BLaER1 treated with 17β-estradiol and CSF1 and Interleukin-3, amounts not matched to agents 10 nM and 100 nM (cell line): ENCODE measurements at regions not wholly inside any gene's neighbourhood (a gene's known extent, or its start where the extent isn't known, plus 50 kb on each side); places are given as distances from the start of the nearest gene placed in this dataset.

Experiments used
- H3K27ac ChIP-seq, 11 experiments: shearing (Covaris generic); formaldehyde crosslinking; 2 replicates each; pipeline ENCODE4 v1.8.1; 2022
- H3K27me3 ChIP-seq, 11 experiments: shearing (Covaris generic); formaldehyde crosslinking; 2 replicates each; pipeline ENCODE4 v1.8.1; 2022
- H3K36me3 ChIP-seq, 11 experiments: shearing (Covaris generic); formaldehyde crosslinking; 2 replicates each; pipeline ENCODE4 v1.8.1; 2022
- H3K4me1 ChIP-seq, 10 experiments: shearing (Covaris generic); formaldehyde crosslinking; 2 replicates each; pipeline ENCODE4 v1.8.1; 2022
- H3K4me2 ChIP-seq, 11 experiments: shearing (Covaris generic); formaldehyde crosslinking; 2 replicates each; pipeline ENCODE4 v1.8.1; 2022
- H3K4me3 ChIP-seq, 10 experiments: shearing (Covaris generic); formaldehyde crosslinking; 2 replicates each; pipeline ENCODE4 v1.8.1; 2022
- H3K9ac ChIP-seq, 11 experiments: shearing (Covaris generic); formaldehyde crosslinking; 2 replicates each; pipeline ENCODE4 v1.8.1; 2022
- H3K9me3 ChIP-seq, 11 experiments: shearing (Covaris generic); formaldehyde crosslinking; replicated peaks in 1 of 11; 2 replicates each; pipeline ENCODE4 v1.8.1; 2022
- H4K20me1 ChIP-seq, 11 experiments: shearing (Covaris generic); formaldehyde crosslinking; 2 replicates each; pipeline ENCODE4 v1.8.1; 2022
- Cebpa-rat ChIP-seq, 11 experiments: shearing (Covaris generic); IDR thresholded peaks; 2 replicates each; pipeline ENCODE4 v1.8.1; 2022

DNA sequence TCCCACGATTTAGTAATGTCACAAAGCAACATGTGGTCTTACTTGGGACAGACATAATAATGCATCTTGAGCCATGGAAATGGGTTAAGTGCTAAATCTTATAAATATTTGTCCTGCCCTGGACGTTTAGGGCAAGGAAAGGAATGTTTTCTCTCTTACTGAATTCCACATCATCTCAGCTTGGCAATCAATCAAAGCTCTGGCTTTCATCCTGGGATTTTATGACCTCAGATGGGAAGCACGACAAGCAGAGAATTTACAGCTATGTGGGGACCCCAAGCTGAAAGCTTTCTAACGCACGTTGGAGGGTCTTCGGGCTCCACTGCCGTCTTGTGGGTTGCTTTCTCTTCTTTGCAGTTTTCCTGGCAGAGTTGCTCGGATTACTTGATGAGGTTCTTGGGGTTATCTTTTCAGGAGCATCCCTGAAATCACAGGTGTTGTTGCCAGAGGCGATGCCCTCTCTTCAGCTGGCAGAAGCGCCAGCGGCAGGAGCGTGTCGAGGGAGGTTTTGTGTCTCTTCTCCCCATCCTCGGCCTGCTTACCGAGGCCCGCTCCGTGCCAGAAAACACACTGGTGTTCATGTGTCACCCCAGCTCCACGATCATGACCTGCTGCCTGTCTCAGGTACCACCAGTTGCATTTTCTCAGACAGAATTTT, 73.4 kb upstream of the FRMD1 start:
- H3K4me1 ChIP-seq, result no peaks in the 10 kb centered on the region
- no peak overlapping the region for H3K4me3 ChIP-seq
- H4K20me1 ChIP-seq, result no peaks in the 10 kb centered on the region
- no peak overlapping the region for H3K4me2 ChIP-seq
- no peaks in the 10 kb centered on the region for H3K9me3 ChIP-seq
- H3K9ac ChIP-seq, result no peak overlapping the region
- peaks cover 0 to 6% (median 0%) of the 10 kb centered on the region in 11 experiments; a peak in 5 of 22 replicates for H3K27me3 ChIP-seq
- no peaks in the 10 kb centered on the region for H3K36me3 ChIP-seq
- no peak overlapping the region for H3K27ac ChIP-seq
- no peak for TF ChIP-seq Cebpa-rat (IDR thresholded peaks at IDR 0.05)

DNA sequence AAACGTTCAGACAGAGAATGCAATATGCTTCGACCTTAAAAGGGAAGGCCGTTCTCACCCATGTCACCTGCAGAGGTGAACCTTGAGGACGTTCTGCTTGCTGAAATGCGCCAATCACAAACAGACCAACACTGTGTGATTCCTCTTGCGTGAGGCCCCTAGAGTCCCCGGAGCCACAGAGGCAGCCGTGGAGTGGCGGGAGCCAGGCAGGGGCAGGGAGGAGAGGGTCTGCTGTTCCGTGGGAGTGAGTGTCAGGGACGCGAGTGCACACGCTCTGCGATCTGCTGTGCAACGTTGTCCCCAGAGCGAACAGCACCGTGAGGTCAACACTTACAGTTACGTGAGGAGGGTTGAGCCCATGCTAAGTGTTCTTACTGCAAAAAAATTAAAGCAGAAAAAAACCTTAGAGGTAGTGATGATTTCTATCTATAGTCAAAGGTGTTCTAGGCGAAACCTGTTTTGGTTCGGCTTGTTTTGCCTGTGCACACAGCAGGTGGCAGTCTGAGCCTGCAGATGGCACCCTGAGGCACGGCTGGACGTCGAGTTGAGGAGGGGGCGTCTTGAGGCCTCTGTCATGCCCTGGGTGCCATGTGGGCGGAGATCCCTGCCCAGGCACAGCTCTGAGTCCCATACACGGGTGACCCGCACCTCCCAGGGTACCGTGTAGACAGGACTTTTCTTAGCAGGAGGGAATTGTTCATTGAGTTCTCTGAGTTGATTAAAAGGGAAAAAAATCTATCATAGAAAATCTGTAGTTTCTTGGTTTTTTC, 71.7 kb upstream of the FRMD1 start:
- Histone ChIP-seq H3K9ac (no peak overlapping the region), H3K4me2 (no peak overlapping the region), H3K36me3 (no peaks in the 10 kb centered on the region), H4K20me1 (no peaks in the 10 kb centered on the region), H3K27me3 (peaks cover 0 to 6% (median 0%) of the 10 kb centered on the region in 11 experiments; a peak in 4 of 22 replicates), H3K9me3 (no peaks in the 10 kb centered on the region), H3K27ac (no peak overlapping the region), H3K4me1 (peaks cover 0 to 7% (median 2%) of the 10 kb centered on the region in 10 experiments; a peak in 7 of 20 replicates), H3K4me3 (no peak overlapping the region)
- no peak for TF ChIP-seq Cebpa-rat (IDR thresholded peaks at IDR 0.05)

DNA sequence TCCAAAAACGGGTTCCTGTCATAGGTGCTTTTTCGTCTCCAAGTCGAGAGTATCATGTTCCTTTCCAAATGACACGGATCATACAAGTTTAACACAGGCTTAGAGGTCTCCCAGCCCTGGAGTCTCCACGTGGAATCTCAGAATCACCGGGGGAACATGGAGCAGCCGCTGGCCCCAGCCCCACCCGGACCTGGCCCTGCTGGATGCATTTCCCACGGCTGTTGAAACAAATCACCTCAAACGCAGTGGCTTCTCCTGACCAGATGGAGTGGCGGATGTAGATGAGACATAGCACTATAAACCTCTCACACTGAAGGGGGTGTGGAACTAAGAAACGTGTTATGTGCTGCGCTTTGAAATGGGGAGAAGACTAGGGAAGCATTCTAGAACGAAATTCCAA, 70.0 kb upstream of the FRMD1 start:
- no peak overlapping the region for H3K4me3 ChIP-seq
- no peaks in the 10 kb centered on the region for H3K9me3 ChIP-seq
- H3K36me3 ChIP-seq, result no peaks in the 10 kb centered on the region
- peaks cover 0 to 9% (median 2%) of the 10 kb centered on the region in 10 experiments; a peak in 7 of 20 replicates for H3K4me1 ChIP-seq
- no peak for TF ChIP-seq Cebpa-rat (IDR thresholded peaks at IDR 0.05)
- no peak overlapping the region for H3K27ac ChIP-seq
- no peaks in the 10 kb centered on the region for H4K20me1 ChIP-seq
- peaks cover 0 to 6% (median 0%) of the 10 kb centered on the region in 11 experiments; a peak in 3 of 22 replicates for H3K27me3 ChIP-seq
- H3K9ac ChIP-seq, result no peak overlapping the region
- H3K4me2 ChIP-seq, result no peak overlapping the region

DNA sequence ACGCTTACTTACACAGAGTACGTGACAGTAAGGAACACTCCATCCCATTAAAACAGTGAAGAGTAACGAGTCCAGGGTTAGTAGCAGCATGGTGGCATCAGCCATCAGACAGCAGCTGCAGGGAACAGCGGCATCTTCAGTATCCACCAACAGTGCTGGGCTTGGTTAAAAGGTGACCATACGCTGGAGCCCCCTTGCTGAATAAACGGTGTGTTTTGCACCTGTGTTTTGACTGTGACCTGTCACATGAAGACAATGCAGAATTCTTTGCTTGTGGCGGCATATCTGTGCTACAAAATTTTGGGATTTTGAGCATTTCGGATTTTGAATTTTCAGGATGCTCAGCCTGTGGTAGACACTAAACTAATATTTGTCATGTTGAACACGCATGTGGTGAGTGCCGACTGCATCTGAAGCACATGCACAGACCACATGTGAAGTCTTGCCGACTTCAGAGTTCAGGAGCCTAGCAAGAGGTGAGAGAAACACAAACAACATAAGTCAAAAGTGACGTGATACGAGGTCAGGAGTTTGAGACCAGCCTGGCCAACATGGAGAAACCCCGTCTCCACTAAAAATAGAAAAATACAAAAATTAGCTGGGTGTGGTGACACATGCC, 69.3 kb upstream of the FRMD1 start:
- no peak overlapping the region for H3K27ac ChIP-seq
- no peaks in the 10 kb centered on the region for H3K9me3 ChIP-seq
- no peak overlapping the region for H3K4me2 ChIP-seq
- no peak overlapping the region for H3K9ac ChIP-seq
- H3K36me3 ChIP-seq, result no peaks in the 10 kb centered on the region
- H3K4me3 ChIP-seq, result no peak overlapping the region
- no peaks in the 10 kb centered on the region for H4K20me1 ChIP-seq
- no peak for TF ChIP-seq Cebpa-rat (IDR thresholded peaks at IDR 0.05)
- peaks cover 0 to 6% (median 0%) of the 10 kb centered on the region in 11 experiments; a peak in 3 of 22 replicates for H3K27me3 ChIP-seq
- H3K4me1 ChIP-seq, result peaks cover 0 to 9% (median 2%) of the 10 kb centered on the region in 10 experiments; a peak in 7 of 20 replicates

DNA sequence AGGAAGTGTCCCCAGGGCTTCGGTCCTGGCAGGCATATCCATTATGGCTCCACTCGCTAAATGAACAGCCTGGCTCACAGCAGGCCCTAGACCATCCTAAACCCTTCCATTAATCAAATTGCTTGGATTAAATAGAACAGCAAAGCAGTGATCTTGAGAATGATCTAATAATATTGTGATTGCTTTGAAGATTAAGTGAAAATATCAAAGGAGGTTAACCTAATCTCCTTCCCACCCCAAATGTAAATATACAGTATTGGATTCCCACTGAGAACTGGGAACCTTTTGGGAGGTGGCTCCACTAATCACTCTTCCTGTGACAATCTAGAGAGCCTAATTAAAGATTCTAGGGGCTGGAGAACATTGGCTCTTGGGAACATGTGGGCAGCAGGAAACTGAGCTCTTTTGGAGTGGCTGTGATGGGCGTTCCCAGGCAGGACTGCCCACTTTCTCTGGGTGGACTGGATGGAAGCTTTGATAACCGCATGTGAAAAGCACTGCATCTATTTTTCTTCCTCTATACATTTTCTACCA, 68.3 kb upstream of the FRMD1 start:
- peaks cover 0 to 9% (median 2%) of the 10 kb centered on the region in 10 experiments; a peak in 7 of 20 replicates for H3K4me1 ChIP-seq
- no peaks in the 10 kb centered on the region for H3K9me3 ChIP-seq
- no peak overlapping the region for H3K4me2 ChIP-seq
- H4K20me1 ChIP-seq, result no peaks in the 10 kb centered on the region
- no peak overlapping the region for H3K9ac ChIP-seq
- no peaks in the 10 kb centered on the region for H3K36me3 ChIP-seq
- no peak overlapping the region for H3K27ac ChIP-seq
- no peak overlapping the region for H3K4me3 ChIP-seq
- peaks cover 0 to 6% (median 0%) of the 10 kb centered on the region in 11 experiments; a peak in 3 of 22 replicates for H3K27me3 ChIP-seq
- no peak for TF ChIP-seq Cebpa-rat (IDR thresholded peaks at IDR 0.05)

DNA sequence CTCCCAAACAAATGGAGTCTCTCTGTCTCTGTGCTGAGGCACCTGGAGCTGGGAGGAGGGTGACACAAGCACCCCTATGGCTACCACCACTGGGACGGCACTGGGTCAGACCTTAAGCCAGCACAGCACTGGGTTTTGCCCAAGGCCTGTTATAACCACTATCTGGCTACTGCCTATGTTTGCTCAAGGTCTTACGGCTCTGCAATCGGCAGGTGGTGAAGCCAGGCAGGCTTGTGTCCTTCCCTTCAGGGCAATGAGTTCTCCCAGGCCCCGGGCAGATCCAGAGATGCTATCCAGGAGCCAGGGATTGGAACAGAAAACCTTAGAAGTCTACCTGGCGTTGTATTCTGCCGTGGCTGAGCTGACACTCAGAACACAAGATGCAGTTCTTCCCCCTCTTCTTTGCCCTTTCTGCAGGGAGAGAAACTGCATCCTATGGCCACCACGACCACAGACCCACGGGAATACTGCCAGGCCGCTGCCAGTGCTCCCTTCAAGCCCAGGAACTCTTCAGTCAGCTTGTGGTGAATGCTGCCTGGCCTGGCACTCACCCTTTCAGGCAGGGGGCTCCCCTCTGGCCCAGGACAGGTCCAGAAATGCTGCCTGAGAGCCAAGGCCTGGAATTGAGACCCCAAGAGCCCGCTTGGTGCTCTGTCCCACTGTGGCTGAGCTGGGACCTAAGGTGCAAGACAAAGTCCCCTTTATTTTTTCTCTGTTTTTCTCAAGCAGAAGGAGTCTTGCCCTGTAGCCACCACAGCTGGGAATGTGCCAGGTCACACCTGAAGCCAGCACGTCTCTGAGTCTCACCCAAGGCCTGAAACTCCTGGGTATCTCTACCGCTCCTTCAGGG, 67.0 kb upstream of the FRMD1 start:
- H3K4me3 ChIP-seq, result no peak overlapping the region
- no peak overlapping the region for H3K9ac ChIP-seq
- H3K36me3 ChIP-seq, result no peaks in the 10 kb centered on the region
- H4K20me1 ChIP-seq, result no peaks in the 10 kb centered on the region
- H3K27ac ChIP-seq, result no peak overlapping the region
- H3K4me2 ChIP-seq, result peak overlapping the region in 4 of 11 experiments; percentile 20 to 34 (median 28); a peak in 9 of 22 replicates
- no peaks in the 10 kb centered on the region for H3K9me3 ChIP-seq
- peaks cover 0 to 9% (median 2%) of the 10 kb centered on the region in 10 experiments; a peak in 7 of 20 replicates for H3K4me1 ChIP-seq
- no peak for TF ChIP-seq Cebpa-rat (IDR thresholded peaks at IDR 0.05)
- peaks cover 0 to 6% (median 0%) of the 10 kb centered on the region in 11 experiments; a peak in 3 of 22 replicates for H3K27me3 ChIP-seq

DNA sequence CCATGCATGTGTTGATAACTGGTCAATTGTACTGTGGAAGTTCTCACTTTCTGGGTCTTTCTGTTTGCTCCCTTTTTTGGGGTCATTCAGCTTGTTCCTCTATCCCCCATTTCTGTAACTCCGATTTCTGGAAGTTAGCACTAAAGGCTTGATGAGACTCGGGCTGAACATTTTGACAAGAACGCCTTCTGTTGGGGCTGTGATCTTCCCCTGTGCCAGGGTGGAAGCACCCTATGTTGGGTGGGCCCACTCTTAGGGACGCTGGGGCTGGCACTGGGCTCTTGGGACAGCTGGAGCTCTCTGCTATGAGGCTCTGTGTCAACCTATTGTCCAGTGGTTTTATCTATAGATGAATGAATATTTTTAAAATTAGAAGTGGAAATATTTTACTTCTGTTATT, 60.1 kb upstream of the FRMD1 start:
- Histone ChIP-seq H4K20me1 (no peaks in the 10 kb centered on the region), H3K4me3 (no peak overlapping the region), H3K4me1 (peaks cover 0 to 10% (median 3%) of the 10 kb centered on the region in 10 experiments; a peak in 8 of 20 replicates), H3K9me3 (no peaks in the 10 kb centered on the region), H3K4me2 (peak overlapping the region in 1 of 11 experiments; percentile 11; a peak in 1 of 22 replicates), H3K27me3 (no peaks in the 10 kb centered on the region), H3K36me3 (no peaks in the 10 kb centered on the region), H3K27ac (no peak overlapping the region), H3K9ac (no peak overlapping the region)
- no peak for TF ChIP-seq Cebpa-rat (IDR thresholded peaks at IDR 0.05)

DNA sequence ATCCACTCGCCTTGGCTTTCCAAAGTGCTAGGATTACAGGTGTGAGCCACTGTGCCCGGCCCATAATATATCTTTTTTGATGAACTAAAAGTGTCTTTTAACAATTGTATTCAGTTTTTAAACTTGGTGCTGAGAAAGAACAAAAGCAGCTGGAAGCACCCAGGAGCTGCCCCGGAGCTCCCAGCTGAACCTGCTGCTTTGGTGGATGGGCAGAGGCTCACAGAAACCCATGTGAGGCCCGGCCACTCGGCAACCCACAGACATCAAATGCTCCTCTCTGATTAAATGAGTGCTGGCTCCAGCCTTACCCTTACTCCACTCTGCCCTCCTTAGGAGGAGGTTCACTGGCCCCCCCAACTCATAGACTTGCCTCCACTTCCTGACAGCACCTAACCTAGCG, 59.4 kb upstream of the FRMD1 start:
- Histone ChIP-seq H3K4me3 (no peak overlapping the region), H3K9ac (no peak overlapping the region), H3K27ac (no peak overlapping the region), H3K36me3 (no peaks in the 10 kb centered on the region), H3K9me3 (no peaks in the 10 kb centered on the region), H3K4me2 (peak overlapping the region in 1 of 11 experiments; percentile 11; a peak in 1 of 22 replicates), H3K27me3 (no peaks in the 10 kb centered on the region), H3K4me1 (peaks cover 0 to 12% (median 3%) of the 10 kb centered on the region in 10 experiments; a peak in 9 of 20 replicates), H4K20me1 (no peaks in the 10 kb centered on the region)
- no peak for TF ChIP-seq Cebpa-rat (IDR thresholded peaks at IDR 0.05)
